ENCODE measurements at regions not wholly inside any gene's neighbourhood (a gene's known extent, or its start where the extent isn't known, plus 50 kb on each side); places are given as distances from the start of the nearest gene placed in this dataset.

DNA sequence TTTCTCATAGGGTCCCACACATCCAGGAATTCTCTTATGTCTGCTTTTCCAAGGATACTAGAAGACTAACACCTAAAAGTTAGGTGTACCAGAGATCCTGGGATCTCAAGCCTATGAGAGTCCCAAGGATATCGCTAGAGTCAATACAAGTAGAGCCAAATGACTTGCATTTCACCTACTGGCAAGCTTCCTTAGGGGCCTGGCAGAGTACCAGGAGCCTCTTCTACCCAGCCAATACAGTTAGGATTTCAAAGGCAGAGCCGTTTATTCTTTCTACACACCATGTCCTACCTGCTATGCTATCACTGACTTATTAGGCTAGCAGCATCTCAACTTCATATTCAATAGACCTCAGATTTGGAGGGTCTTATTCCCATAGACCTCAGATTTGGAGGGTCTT, 53.5 kb upstream of the UNC5B start:
- no peak for DNase-seq

DNA sequence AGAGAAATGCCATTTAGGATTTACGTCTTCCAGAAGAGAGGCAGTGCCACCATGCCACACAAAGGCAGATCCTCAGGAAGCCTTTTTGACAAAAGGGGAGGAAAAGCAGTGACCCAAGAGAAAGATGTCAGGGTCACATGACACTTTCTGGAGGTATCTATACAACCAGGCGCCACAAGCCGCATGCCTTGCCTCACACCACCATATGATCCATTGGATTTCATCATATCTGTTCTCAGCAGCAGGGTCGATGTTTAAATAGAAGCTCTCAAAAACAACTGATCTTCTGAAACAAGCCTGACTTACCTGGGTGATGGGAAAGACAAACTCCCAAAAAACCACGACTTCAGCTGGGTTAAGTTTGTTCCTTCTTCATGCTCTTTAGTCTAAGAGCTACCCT, 52.5 kb upstream of the UNC5B start:
- no peak for DNase-seq

DNA sequence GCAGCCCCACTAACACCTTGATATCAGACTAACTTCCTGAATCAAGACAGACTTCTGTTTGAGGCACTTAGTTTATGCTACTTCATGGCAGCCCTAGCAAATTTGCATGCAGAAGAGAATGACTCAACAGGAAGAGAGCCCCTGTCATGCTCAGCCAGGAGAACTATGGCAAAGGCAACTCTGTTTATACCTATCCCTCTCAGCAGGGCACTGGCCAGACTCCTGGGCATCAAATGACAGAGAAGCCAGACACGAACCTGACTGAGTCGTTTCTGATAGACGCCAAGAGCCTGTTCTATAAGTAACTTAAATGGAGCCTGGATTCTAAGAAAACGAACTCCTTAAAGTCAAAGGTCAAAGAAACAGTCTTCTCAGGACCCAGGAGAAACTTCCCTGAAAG, 50.9 kb upstream of the UNC5B start:
- no peak for DNase-seq
